ENCODE measurements at regions not wholly inside any gene's neighbourhood (a gene's known extent, or its start where the extent isn't known, plus 50 kb on each side); places are given as distances from the start of the nearest gene placed in this dataset.

- DNase-seq (ENCODE audit: low read depth) = no peak
These were observed 120.6 kb downstream of the CD47 start for GRCh38 chr3:107969994-107970819.

- DNase-seq (ENCODE audit: low read depth) = no peak
These were observed 121.3 kb downstream of the CD47 start for GRCh38 chr3:107969525-107969924.

- no peak for DNase-seq (ENCODE audit: low read depth)
These were observed 124.6 kb downstream of the CD47 start for GRCh38 chr3:107966276-107966675.

GRCh38 chr3:107965136-107965655 lies 125.6 kb downstream of the CD47 start:
- DNase-seq (ENCODE audit: low read depth) = no peak

GRCh38 chr3:107963581-107963980 lies 127.2 kb downstream of the CD47 start:
- no peak for DNase-seq (ENCODE audit: low read depth)

DNA sequence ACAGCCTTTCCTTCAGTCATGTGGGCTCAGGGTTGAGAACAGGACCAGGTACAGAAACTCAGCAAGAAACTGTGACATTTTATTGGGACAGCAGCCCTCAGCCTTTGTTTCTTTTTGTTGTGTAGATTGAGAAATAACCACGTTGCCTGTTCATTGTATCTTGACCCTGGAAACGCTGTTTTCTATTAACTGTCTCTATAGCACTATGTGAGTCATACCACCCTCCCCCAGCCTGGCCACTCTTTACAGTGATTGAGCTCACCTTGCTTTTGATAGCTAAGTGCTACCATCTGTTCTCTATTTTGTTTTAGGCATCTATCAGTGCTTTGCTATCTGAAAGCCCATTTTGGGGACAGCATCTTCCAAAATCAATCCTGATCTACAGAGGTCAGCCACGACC lies 127.9 kb downstream of the CD47 start:
- no peak for DNase-seq (ENCODE audit: low read depth)

- DNase-seq (ENCODE audit: low read depth) = no peak
These were observed 128.8 kb downstream of the CD47 start for GRCh38 chr3:107962037-107962436.

DNA sequence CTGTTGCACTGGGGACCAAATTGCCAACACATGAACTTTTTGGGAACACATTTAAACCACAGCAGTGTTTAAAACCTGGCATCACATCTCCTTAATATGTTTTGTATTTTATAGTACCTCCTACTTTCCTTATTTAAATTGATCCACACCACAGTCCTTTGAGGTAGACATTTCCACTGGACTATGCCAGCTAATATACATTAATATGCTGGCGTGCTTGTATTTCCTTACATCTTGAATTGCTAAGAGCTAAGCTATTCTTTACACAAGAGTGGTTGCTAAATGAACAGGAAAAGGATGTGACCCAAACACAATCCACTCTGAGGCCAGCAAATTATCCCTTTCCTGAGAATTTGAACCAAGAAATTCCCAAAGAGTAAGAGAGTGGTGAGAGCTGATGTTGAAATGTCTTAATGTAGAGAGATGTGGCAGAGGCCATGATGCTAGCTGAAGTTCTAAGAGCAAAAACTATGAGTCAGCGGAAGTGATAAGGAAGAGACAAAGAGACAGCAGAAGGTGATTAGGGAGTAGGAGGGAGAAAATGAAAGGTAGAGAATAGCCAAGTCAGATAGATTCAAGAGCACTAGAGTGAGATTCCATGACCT lies 131.2 kb downstream of the CD47 start:
- no peak for DNase-seq (ENCODE audit: low read depth)

DNA sequence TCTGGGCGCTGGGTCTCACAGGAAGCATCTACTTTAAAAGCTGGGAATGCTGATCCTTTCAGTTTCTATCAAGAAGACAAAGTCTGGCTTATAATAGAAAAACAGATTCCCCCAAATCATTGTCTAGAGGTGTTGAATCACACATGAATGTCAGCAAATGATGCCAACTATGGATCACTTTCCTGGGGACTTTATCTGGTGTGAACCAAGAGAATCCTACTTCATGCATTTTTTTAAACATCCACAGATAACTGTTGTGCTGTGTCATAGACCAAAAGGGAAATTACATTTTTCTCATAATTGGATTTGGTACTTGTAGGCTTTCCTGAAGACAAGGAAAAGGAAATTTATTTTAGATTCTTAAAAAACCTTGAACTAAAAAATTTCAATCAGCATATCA lies 132.7 kb downstream of the CD47 start:
- no peak for DNase-seq (ENCODE audit: low read depth)

DNA sequence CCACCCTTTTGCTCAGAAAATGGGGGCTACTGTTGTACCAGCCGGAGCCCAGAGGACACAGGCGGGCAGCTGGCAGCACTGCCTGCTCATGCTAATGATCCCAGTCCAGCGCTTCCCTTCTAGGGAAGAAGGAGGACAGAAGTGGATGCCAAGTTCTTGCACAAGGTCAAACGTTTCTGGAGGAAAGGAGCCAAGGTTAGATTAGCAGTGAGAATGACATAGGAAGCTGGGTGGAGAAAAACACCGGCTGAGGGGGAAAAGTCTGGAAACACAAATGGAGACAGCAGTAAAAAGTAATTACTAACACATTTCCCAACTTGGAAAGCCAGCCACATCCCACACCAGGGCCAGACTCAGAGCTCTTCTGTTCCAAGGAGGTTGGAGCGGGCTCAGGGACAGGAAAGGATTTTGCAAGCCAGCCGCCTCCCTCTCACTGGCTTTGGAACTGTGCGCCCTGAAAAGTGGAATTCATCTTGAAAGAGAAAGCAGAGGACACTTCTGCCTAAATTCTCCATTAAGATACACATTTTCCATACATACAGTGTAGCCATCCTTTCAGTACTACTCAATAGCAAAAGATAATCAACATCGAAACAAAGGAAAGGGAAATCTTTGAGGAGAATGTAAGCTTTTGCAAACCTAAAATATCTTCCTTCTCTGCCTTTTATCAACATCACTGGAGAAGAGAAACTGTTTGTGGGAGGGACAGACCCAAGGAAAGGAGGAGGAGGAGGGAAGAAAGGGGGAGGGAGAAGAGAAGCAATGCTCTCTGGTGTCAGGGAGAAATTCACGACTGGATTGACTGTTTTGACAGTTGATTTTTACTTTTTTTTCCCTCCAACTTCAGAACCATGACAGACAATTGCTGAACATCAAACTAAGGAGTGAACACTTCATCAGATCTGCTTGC lies 133.6 kb downstream of the CD47 start:
- no peak for DNase-seq (ENCODE audit: low read depth)

GRCh38 chr3:107954845-107955244 lies 136.0 kb downstream of the CD47 start:
- DNase-seq (ENCODE audit: low read depth) = no peak

DNA sequence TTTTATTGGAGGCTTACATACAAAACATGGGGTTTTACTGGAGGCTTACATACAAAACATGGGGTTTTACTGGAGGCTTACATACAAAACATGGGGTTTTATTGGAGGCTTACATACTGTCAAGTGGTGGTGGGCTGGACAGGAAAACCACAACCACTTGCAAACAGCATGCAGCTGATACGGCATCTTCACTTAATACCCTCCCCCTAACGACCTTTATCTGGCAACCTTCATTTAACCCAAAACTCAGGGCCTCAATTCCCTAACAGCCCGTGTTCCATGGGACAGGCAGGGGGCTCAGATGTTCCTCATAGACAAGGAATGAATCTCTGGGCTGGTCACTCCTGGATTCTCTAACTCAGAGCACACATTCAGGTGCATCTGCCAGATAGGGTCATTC lies 137.1 kb downstream of the CD47 start:
- DNase-seq (ENCODE audit: low read depth) = peak; percentile 82

DNA sequence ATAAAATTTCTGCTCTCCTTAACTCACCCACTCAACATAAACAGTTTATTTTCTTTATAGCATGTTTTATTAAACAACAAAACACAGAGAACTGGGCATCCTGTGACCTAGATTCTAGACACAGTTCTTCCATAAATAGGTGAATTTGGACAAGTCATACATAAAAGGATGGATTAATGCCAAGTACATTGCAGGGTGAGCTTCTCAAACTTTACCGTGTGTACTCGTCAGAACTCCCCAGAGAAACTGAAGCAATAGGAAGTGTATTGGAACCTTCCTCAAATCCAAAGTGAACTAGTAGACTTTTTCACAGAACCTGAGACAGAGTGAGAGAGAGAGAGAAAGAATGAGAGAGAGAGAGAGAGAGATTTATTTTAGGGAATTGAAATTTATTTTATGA lies 139.7 kb downstream of the CD47 start:
- DNase-seq (ENCODE audit: low read depth) = no peak

- no peak for DNase-seq (ENCODE audit: low read depth)
These were observed 140.4 kb downstream of the CD47 start for GRCh38 chr3:107950417-107950816.

DNA sequence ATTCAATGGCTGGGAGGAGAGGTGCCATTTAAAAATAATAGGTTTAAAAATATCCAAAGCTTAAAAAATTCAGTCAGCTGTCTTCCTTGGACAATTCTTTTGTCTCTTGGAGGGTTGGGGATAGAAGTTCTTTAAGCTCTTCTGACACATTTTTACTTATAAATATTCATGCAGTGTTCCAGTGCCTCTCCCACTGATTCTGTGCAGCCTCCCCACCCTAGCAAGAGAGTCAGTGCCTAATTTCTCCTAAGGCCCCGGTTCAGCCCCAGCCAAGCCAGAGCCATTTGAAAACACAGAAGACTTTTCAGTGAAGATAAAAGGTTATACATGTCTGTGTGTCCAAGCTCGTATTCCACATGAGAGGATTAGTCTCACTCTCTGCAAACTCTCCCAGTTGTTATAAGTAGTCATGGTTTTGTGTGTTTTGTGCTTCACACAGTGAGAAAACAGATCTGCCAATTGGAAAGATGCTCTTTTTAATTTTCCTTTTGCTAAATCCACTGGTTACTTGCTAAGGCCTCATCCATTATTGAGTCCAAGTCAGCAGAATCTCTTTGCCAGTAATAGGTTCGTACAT lies 141.3 kb downstream of the CD47 start:
- no peak for DNase-seq (ENCODE audit: low read depth)

DNA sequence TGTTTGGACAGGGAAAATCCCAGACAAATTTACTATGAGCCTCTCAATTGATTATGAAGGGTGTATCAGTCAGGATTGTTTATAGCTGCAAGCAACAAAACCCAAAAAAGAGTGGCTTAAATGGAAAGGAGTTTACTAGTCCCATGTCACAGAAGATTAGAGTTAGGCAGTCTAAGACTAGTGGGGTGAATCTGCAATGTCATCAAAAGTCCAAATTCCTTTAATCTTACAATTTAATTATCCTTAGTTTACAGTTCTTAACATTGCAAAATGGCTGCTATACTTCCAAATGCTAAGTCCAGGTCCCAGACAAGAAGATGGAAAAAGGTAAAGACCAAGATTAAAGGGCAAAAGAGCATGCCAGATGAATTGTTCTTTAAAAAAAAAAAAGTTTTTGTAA lies 143.6 kb downstream of the CD47 start:
- DNase-seq (ENCODE audit: low read depth) = no peak

GRCh38 chr3:107946700-107947099 lies 144.1 kb downstream of the CD47 start:
- DNase-seq (ENCODE audit: low read depth) = no peak

DNA sequence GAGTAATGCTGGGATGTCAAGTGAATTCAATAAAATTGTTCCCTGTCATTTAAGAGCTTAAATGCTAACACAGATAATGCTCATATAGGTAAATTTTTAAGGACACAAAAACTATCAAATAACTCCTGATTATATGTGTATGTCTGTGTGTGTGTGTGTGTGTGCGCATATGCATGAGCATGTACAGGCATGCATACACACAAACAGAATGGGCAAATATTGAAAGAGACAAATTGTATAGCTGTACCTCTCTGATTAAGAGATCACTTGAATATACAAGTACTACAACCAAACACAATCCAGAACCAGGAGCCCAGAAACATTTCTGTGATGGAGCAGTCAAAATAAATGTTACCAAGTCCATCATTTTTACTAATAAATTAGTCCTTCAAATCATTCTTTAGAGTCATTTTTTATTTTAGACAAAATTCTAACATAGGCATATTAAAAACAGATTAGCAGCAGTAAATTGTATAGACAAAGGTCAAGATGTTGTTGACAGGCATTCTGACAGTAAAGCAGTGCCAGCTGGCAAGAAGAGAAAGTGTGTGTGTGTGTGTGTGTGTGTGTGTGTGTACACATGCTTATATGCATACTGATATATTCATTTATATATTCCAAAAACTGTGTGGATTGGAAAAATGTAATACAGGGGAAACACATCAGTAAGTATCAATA lies 145.3 kb downstream of the CD47 start:
- no peak for DNase-seq (ENCODE audit: low read depth)

GRCh38 chr3:107943786-107944523 lies 146.9 kb downstream of the CD47 start:
- DNase-seq (ENCODE audit: low read depth) = no peak

- DNase-seq (ENCODE audit: low read depth) = no peak
These were observed 147.7 kb downstream of the CD47 start for GRCh38 chr3:107942951-107943749.
